Spleen (tissue), 7 donors: ENCODE measurements at regions not wholly inside any gene's neighbourhood (a gene's known extent, or its start where the extent isn't known, plus 50 kb on each side); places are given as distances from the start of the nearest gene placed in this dataset.

Source experiments
- CTCF ChIP-seq, 11 experiments: fragments of 200-600 bp in 7 of 11; fragments of 450-650 bp in 4 of 11; sonication (generic) in 4 of 11; IDR thresholded peaks in 8 of 11; conservative IDR thresholded peaks in 3 of 11; 1 replicate in 7 of 11; 2 replicates in 4 of 11; pipeline versions ENCODE4 v1.4.0 to v1.8.0; 2016 to 2021; ENCODE audit warnings: antibody characterized with exemption in 11 of 11, inconsistent platforms in 4 of 11, mild to moderate bottlenecking in 1 of 11
- POLR2A ChIP-seq, 3 donors: fragments of 450-650 bp; IDR thresholded peaks; one replicate each; pipeline ENCODE4 v1.5.1; 2017; ENCODE audit warnings: antibody characterized with exemption in 3 of 3, mild to moderate bottlenecking in 1 of 3
- POLR2AphosphoS5 ChIP-seq, 3 donors: sonication (generic); formaldehyde crosslinking; IDR thresholded peaks; one replicate each; pipeline ENCODE4 v1.5.1; 2017; ENCODE audit warnings: antibody characterized with exemption in 3 of 3
- donor health status: DM: no; HTN: no; CAD: no; lungs with moderate emphysema.
- donor health status: DM: no; HTN: no; CAD: no.
- donor health status: DM: no; HTN: no; CAD: no.

GRCh38 chr7:16343612-16344011 lies 77.7 kb downstream of the CRPPA start:
- TF ChIP-seq CTCF (IDR thresholded peaks at IDR 0.05 in 8 of 11, conservative IDR thresholded peaks at IDR 0.05 in 3 of 11) (no peak), POLR2AphosphoS5 (IDR thresholded peaks at IDR 0.05) (no peak), POLR2A (IDR thresholded peaks at IDR 0.05) (no peak)
